DMS114 treated with DMSO at 0.1 percent for 48 hours (cell line): ENCODE measurements at regions not wholly inside any gene's neighbourhood (a gene's known extent, or its start where the extent isn't known, plus 50 kb on each side); places are given as distances from the start of the nearest gene placed in this dataset.
"Not testable (repeated sequence)": the region's sequence is repeated elsewhere in the genome, so short reads cannot be mapped to it uniquely, and the experiment has no call there.

Experiments used
- DNase-seq: peaks from one replicate; lab custom pipeline; 2025; ENCODE audit not compliant: unreplicated experiment; lab: John Stamatoyannopoulos, UW

GRCh38 chr11:27244900-27245299 is 118.1 kb downstream of the CCDC34 start:
- DNase-seq = no peak

GRCh38 chr11:27242591-27242990 is 120.4 kb downstream of the CCDC34 start:
- no peak for DNase-seq

- DNase-seq = no peak
Measured at GRCh38 chr11:27241311-27242122, 121.5 kb downstream of the CCDC34 start.

DNA sequence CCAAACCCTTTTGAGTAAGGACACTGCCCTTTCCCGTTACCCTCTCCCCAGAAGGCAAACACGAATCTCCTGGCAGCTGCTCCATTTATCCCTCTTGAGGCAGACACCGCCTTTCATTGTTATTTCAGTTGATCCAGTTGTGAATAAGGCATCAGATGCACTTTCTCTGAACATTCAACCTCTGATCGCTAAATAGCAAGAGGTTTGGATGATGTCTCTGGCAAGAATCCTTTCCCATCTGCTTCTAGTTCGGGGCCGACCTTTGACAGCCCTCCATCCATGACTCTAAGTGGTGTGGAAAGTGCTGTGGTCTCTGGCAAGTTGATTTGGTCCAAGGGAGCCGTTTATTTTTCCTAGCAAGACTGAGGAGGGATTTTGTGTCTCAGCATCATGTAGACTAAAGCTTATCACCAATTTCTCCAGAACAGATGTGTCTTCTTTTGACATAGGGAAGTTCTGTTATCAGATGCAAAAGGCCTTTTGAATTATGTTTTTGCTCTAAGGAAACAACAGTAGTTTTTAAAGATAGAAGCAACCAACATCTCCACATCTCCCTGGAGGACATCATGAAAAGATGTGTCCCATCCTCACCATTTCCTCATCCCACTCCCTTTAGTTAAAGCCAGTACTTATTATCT is 123.6 kb downstream of the CCDC34 start:
- no peak for DNase-seq

DNA sequence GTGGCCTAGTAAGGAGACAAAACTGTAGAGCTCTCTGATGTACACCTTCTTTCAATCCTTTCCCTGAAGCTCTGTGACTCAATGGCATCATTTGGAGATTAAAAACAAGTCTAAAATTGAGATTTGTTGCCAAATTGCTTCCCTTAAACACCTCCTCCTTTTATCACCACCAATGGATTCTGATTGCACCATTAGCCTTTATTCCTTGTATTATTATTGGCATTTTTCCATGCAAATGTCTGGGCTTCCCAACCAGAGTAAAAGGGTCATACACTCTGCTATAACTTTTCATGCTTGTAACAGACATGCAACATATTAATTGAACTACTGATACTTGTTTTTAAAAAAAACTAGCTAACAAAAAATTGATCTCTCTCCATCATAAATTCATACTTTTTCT is 124.2 kb downstream of the CCDC34 start:
- no peak for DNase-seq

GRCh38 chr11:27237643-27238042 is 125.4 kb downstream of the CCDC34 start:
- no peak for DNase-seq

DNA sequence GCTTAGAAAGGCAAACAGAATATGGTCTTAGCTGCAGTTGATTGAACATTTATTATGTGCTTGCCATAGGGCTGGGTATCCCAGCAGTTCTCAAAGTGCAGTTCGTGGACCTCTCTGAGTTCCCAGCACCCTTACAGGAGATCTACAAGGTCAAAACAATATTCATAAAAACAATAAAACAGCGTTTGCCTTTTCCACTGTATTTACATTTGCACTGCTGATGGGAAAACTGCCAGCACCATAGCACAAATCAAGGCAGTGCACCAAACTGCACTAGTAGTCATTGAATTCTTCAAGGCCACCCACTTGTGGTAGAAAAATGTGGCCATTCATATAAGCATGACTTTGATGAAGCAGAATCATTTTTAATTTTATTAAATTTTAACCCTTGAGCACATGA is 128.1 kb downstream of the CCDC34 start:
- DNase-seq = no peak

- DNase-seq = no peak
Measured at GRCh38 chr11:27234043-27234668, 128.9 kb downstream of the CCDC34 start.

GRCh38 chr11:27233654-27234042 is 129.4 kb downstream of the CCDC34 start:
- DNase-seq = no peak

DNA sequence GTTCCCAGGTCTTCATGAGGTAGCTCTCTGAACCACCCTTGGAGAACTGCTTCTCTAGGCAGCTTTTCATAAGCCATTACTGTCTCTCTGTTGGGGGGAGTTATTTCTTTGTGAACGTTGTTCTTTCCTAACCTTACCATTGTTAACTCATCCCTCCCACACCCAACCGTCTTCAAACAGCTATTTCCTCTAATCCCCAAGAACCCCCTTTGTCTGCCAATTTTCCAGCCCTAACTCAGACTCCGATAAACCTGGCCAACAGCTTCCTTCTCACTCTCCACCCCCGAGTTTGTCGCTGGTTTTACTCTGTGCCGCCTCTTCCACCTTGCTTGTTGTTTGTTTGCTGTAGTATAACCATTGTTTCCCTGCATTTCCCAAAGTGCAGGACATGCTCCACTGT is 131.5 kb downstream of the CCDC34 start:
- DNase-seq = no peak

DNA sequence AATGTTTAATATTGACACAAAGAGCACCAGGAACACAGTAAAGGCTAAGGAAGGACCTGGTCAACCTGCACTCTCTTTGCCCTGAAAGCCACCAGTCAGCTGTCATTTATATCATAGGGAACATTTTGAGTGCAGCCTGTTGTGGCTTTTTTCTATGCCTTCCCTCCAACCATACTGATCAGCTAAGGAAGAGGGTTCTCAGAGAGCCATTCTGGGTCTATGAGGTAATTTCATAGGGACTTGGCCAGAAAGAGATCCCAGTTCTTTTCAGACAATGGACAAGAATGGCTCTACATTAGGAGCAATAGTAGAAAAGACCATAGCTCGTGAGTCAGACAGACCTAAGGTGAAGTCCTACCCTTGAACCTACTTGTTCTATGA is 132.8 kb downstream of the CCDC34 start:
- DNase-seq = no peak

- DNase-seq = no peak
Measured at GRCh38 chr11:27229511-27230191, 133.4 kb downstream of the CCDC34 start.

- no peak for DNase-seq
Measured at GRCh38 chr11:27228906-27229290, 134.1 kb downstream of the CCDC34 start.

- no peak for DNase-seq
Measured at GRCh38 chr11:27228232-27228905, 134.6 kb downstream of the CCDC34 start.

- DNase-seq = no peak
Measured at GRCh38 chr11:27227736-27228135, 135.3 kb downstream of the CCDC34 start.

DNA sequence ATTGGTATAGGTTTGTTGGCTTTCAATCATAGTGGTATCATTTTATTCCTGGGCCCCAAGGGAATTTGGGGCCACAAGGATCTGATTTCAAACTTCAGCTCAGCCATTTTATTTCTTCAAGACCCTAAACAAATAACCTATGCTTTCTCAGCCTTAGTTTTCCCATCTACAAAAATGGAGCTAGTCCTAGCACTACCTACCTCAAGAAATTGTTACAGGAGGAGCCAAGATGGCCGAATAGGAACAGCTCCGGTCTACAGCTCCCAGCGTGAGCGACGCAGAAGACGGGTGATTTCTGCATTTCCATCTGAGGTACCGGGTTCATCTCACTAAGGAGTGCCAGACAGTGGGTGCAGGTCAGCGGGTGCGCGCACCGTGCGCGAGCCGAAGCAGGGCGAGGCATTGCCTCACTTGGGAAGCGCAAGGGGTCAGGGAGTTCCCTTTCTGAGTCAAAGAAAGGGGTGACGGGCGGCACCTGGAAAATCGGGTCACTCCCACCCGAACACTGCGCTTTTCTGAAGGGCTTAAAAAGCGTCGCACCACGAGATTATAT is 143.5 kb downstream of the CCDC34 start:
- not testable (repeated sequence) for DNase-seq

DNA sequence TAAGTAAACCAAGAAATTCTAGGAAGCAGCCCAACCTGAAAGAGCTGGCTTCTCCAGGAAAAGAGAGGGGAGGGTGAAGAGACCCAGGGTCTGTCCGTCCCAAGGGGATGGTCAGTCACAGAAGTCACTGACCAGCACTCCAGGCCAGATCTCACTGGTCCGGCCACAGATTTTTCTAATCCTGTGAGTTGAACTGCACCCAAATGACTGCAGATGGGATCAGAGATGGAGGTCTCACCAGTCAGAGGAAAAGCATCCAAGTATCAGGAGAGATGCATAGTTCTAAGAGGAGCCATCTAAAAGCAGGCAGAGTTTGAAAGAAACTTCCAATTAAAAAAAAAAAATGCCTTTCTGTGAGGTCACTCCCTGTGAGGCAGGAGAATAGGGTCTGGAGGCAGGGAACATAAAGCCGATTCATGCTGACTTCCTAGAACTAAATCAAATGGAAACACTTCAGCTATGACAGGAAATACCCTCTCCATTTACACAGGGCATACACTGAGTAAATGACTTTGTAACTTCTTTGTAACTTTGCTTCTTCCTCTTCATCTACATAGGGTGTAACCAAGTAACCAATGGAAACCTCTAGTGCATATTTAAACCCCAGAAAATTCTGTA is 144.5 kb downstream of the CCDC34 start:
- DNase-seq = no peak

DNA sequence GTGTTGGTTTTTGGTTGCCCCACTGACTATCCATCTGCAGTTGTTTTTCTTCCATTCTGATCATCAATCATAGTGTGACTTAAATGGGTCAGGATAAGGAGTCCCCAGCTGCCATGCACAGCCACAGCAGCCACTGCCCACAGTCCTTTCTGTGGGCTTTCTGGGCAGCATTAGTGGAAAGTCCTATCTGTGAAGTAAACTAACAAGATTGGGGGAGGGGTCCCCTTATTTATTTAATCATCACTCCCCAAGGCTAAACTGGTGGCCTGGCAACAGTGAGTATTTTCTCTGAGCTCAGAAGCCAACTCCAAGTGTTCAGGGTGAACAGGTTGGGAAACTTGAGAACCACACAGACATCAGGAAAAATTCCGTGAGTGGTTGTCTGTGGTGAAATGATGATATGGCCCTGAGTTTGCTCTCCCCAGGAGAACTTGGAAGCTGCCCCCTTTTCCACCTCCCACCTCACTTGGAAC is 145.0 kb downstream of the CCDC34 start:
- no peak for DNase-seq

DNA sequence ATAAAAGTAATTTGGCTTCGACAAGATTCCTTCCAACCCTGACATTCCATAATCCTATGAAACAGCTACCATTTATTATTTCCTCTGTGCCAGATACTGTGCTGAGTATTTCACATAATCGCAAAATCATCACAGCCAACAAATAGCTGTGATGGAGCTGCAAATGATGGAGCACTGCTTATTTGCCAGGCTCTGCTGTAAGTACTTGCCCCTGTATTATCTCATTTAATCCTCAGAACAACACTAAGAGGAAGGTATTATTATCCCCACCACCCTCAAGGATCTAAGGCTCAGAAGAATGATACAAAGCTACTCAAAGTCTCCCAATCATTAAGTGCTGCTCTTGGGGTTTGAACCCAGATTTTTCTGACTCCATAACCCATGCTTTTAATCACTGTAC is 145.5 kb downstream of the CCDC34 start:
- no peak for DNase-seq
